Middle frontal gyrus (tissue), 1 donor: ENCODE measurements at regions not wholly inside any gene's neighbourhood (a gene's known extent, or its start where the extent isn't known, plus 50 kb on each side); places are given as distances from the start of the nearest gene placed in this dataset.
"Not testable (repeated sequence)": the region's sequence is repeated elsewhere in the genome, so short reads cannot be mapped to it uniquely, and the experiment has no call there.

Source experiments
- DNase-seq: peaks from one replicate; pipeline ENCODE4 v3.0.0-alpha.2; 2015; ENCODE audit warnings: low spot score; ENCODE audit errors: extremely low spot score

GRCh38 chr16:79946252-79946651 is 345.7 kb upstream of the MAF start:
- DNase-seq = no peak

GRCh38 chr16:79943736-79944135 is 343.2 kb upstream of the MAF start:
- no peak for DNase-seq

GRCh38 chr16:79938575-79938974 is 338.0 kb upstream of the MAF start:
- no peak for DNase-seq

GRCh38 chr16:79937671-79938070 is 337.1 kb upstream of the MAF start:
- not testable (repeated sequence) for DNase-seq

- DNase-seq = no peak
Observed at GRCh38 chr16:79933603-79934002, 333.1 kb upstream of the MAF start.

GRCh38 chr16:79932572-79932971 is 332.0 kb upstream of the MAF start:
- DNase-seq = no peak

GRCh38 chr16:79931721-79932120 is 331.2 kb upstream of the MAF start:
- DNase-seq = no peak

- no peak for DNase-seq
Observed at GRCh38 chr16:79929260-79929965, 328.9 kb upstream of the MAF start.

GRCh38 chr16:79928142-79928873 is 327.8 kb upstream of the MAF start:
- no peak for DNase-seq

GRCh38 chr16:79926451-79927205 is 326.1 kb upstream of the MAF start:
- DNase-seq = no peak

GRCh38 chr16:79923431-79923830 is 322.9 kb upstream of the MAF start:
- DNase-seq = no peak

- DNase-seq = no peak
Observed at GRCh38 chr16:79920685-79921084, 320.1 kb upstream of the MAF start.

- no peak for DNase-seq
Observed at GRCh38 chr16:79918916-79919315, 318.4 kb upstream of the MAF start.

- no peak for DNase-seq
Observed at GRCh38 chr16:79915761-79916160, 315.2 kb upstream of the MAF start.

- DNase-seq = no peak
Observed at GRCh38 chr16:79914961-79915720, 314.6 kb upstream of the MAF start.

- DNase-seq = no peak
Observed at GRCh38 chr16:79912592-79913310, 312.2 kb upstream of the MAF start.

- no peak for DNase-seq
Observed at GRCh38 chr16:79911660-79912059, 311.1 kb upstream of the MAF start.

GRCh38 chr16:79909571-79909970 is 309.0 kb upstream of the MAF start:
- no peak for DNase-seq

GRCh38 chr16:79903471-79903870 is 302.9 kb upstream of the MAF start:
- DNase-seq = no peak

- DNase-seq = no peak
Observed at GRCh38 chr16:79902351-79902750, 301.8 kb upstream of the MAF start.

GRCh38 chr16:79901522-79901921 is 301.0 kb upstream of the MAF start:
- DNase-seq = no peak
